HCT116 (cell line): ENCODE measurements at regions not wholly inside any gene's neighbourhood (a gene's known extent, or its start where the extent isn't known, plus 50 kb on each side); places are given as distances from the start of the nearest gene placed in this dataset.

Source experiments
- CEBPB ChIP-seq: IDR thresholded peaks from 2 replicates; pipeline ENCODE4 v1.6.1; 2012; ENCODE audit warnings: low read depth
- CTCF ChIP-seq, 3 experiments: fragments of 200-600 bp in 1 of 3; sonication (generic) in 1 of 3; IDR thresholded peaks in 2 of 3; conservative IDR thresholded peaks in 1 of 3; 2 replicates each; pipeline ENCODE4 v1.5.1; 2012 to 2017; ENCODE audit warnings: low read depth in 2 of 3, low read length in 2 of 3, antibody characterized with exemption in 1 of 3, borderline replicate concordance in 1 of 3, control low read depth in 1 of 3, mild to moderate bottlenecking in 1 of 3, mixed read lengths in 1 of 3, mixed run types in 1 of 3, moderate library complexity in 1 of 3; ENCODE audit not compliant: insufficient read depth in 1 of 3
- EGR1 ChIP-seq: IDR thresholded peaks from 2 replicates; pipeline ENCODE4 v1.6.1; 2012; ENCODE audit warnings: low read depth
- JUND ChIP-seq: IDR thresholded peaks from 2 replicates; pipeline ENCODE4 v1.6.1; 2012
- MAX ChIP-seq: IDR thresholded peaks from 2 replicates; pipeline ENCODE4 v1.6.1; 2012
- POLR2A ChIP-seq: IDR thresholded peaks from 2 replicates; pipeline ENCODE4 v1.7.0; 2011; ENCODE audit warnings: borderline replicate concordance; ENCODE audit not compliant: insufficient read depth, insufficient read length; ENCODE audit errors: extremely low read depth
- POLR2AphosphoS5 ChIP-seq: IDR thresholded peaks from 2 replicates; pipeline ENCODE4 v1.6.1; 2011; ENCODE audit warnings: mild to moderate bottlenecking, low read depth, low read length, moderate library complexity

GRCh38 chrX:140928739-140929138 is 73.7 kb upstream of the SPANXB1 start:
- TF ChIP-seq CTCF (IDR thresholded peaks at IDR 0.05 in 2 of 3, conservative IDR thresholded peaks at IDR 0.05 in 1 of 3; ENCODE audit: borderline replicate concordance in 1 of 3, insufficient read depth in 1 of 3, low read depth in 2 of 3, low read length in 2 of 3) (no peak), POLR2AphosphoS5 (no peak), EGR1 (no peak), JUND (no peak), MAX (no peak), POLR2A (no peak), CEBPB (no peak)
